Memory B cell (primary cell): ENCODE measurements at regions not wholly inside any gene's neighbourhood (a gene's known extent, or its start where the extent isn't known, plus 50 kb on each side); places are given as distances from the start of the nearest gene placed in this dataset.
"Not testable (repeated sequence)": the region's sequence is repeated elsewhere in the genome, so short reads cannot be mapped to it uniquely, and the experiment has no call there.

Source experiments
- ATAC-seq: fragments of 150-1000 bp; cut with Tn5 transposase; 2 replicates; pipeline ENCODE4 v1.10.0; 2021; ENCODE audit warnings: low read depth, mild to moderate bottlenecking, moderate library complexity
- DNase-seq, 2 donors: peaks; one replicate each; pipeline ENCODE4 v3.0.0; 2022; ENCODE audit warnings: low spot score in 2 of 2
- H3K27ac Mint-ChIP-seq: one replicate; pipeline ENCODE4 v1.8.0; 2022; ENCODE audit warnings: mild to moderate bottlenecking, moderate library complexity, mixed read lengths
- H3K27me3 Mint-ChIP-seq: one replicate; pipeline ENCODE4 v1.8.0; 2022; ENCODE audit warnings: mixed read lengths
- H3K36me3 Mint-ChIP-seq: one replicate; pipeline ENCODE4 v1.8.0; 2022; ENCODE audit warnings: mild to moderate bottlenecking, mixed read lengths
- H3K4me1 Mint-ChIP-seq: one replicate; pipeline ENCODE4 v1.8.0; 2022; ENCODE audit warnings: mixed read lengths
- H3K4me3 Mint-ChIP-seq: one replicate; pipeline ENCODE4 v1.8.0; 2022; ENCODE audit warnings: mild to moderate bottlenecking, moderate library complexity, mixed read lengths
- H3K9me3 Mint-ChIP-seq: one replicate; pipeline ENCODE4 v1.8.0; 2022; ENCODE audit warnings: mixed read lengths

GRCh38 chr13:55159765-55160164 is 1981.0 kb upstream of the PRR20A start:
- peaks cover 14% of the 10 kb centered on the region for H3K9me3 Mint-ChIP-seq
- ATAC-seq, result no peak
- no peak for DNase-seq
- no peaks in the 10 kb centered on the region for H3K4me1 Mint-ChIP-seq
- H3K4me3 Mint-ChIP-seq, result no peak overlapping the region
- no peak overlapping the region for H3K27ac Mint-ChIP-seq
- H3K27me3 Mint-ChIP-seq, result no peaks in the 10 kb centered on the region
- no peaks in the 10 kb centered on the region for H3K36me3 Mint-ChIP-seq

GRCh38 chr13:55160867-55161266 is 1979.9 kb upstream of the PRR20A start:
- DNase-seq (no peak), ATAC-seq (no peak)
- Mint-ChIP-seq H3K4me3 (no peak overlapping the region), H3K36me3 (no peaks in the 10 kb centered on the region), H3K9me3 (peaks cover 10% of the 10 kb centered on the region), H3K27ac (no peak overlapping the region), H3K27me3 (no peaks in the 10 kb centered on the region), H3K4me1 (no peaks in the 10 kb centered on the region)

GRCh38 chr13:55178582-55178981 is 1962.1 kb upstream of the PRR20A start:
- H3K4me3 Mint-ChIP-seq, H3K27me3 Mint-ChIP-seq, DNase-seq, H3K27ac Mint-ChIP-seq, H3K36me3 Mint-ChIP-seq, H3K4me1 Mint-ChIP-seq, ATAC-seq: not testable (repeated sequence)
- H3K9me3 Mint-ChIP-seq, result peaks cover 10% of the 10 kb centered on the region

- no peak for DNase-seq
- no peaks in the 10 kb centered on the region for H3K9me3 Mint-ChIP-seq
- H3K36me3 Mint-ChIP-seq, result no peaks in the 10 kb centered on the region
- no peak overlapping the region for H3K27ac Mint-ChIP-seq
- H3K4me1 Mint-ChIP-seq, result no peaks in the 10 kb centered on the region
- no peak for ATAC-seq
- H3K4me3 Mint-ChIP-seq, result no peak overlapping the region
- no peaks in the 10 kb centered on the region for H3K27me3 Mint-ChIP-seq
Observed at GRCh38 chr13:55190996-55191395, 1949.7 kb upstream of the PRR20A start.

GRCh38 chr13:55199134-55199533 is 1941.6 kb upstream of the PRR20A start:
- Mint-ChIP-seq H3K27me3 (no peaks in the 10 kb centered on the region), H3K27ac (no peak overlapping the region), H3K9me3 (peaks cover 5% of the 10 kb centered on the region), H3K4me3 (no peak overlapping the region), H3K36me3 (no peaks in the 10 kb centered on the region), H3K4me1 (no peaks in the 10 kb centered on the region)
- DNase-seq, result no peak
- ATAC-seq, result no peak

GRCh38 chr13:55214841-55215345 is 1925.8 kb upstream of the PRR20A start:
- no peak for DNase-seq
- Mint-ChIP-seq H3K27me3 (no peaks in the 10 kb centered on the region), H3K4me3 (no peak overlapping the region), H3K36me3 (no peaks in the 10 kb centered on the region), H3K4me1 (no peaks in the 10 kb centered on the region), H3K9me3 (peaks cover 1% of the 10 kb centered on the region), H3K27ac (no peak overlapping the region)
- ATAC-seq, result no peak

- Mint-ChIP-seq H3K9me3 (no peaks in the 10 kb centered on the region), H3K27ac (no peak overlapping the region), H3K4me3 (no peak overlapping the region), H3K27me3 (no peaks in the 10 kb centered on the region), H3K36me3 (no peaks in the 10 kb centered on the region), H3K4me1 (no peaks in the 10 kb centered on the region)
- DNase-seq, result no peak
- no peak for ATAC-seq
Observed at GRCh38 chr13:55219538-55219937, 1921.2 kb upstream of the PRR20A start.

- Mint-ChIP-seq H3K9me3 (peaks cover 6% of the 10 kb centered on the region), H3K27ac (no peak overlapping the region), H3K27me3 (no peaks in the 10 kb centered on the region), H3K4me3 (no peak overlapping the region), H3K36me3 (no peaks in the 10 kb centered on the region), H3K4me1 (no peaks in the 10 kb centered on the region)
- no peak for ATAC-seq
- no peak for DNase-seq
Observed at GRCh38 chr13:55229906-55230569, 1910.7 kb upstream of the PRR20A start.

- no peaks in the 10 kb centered on the region for H3K36me3 Mint-ChIP-seq
- ATAC-seq (no peak), DNase-seq (no peak)
- H3K4me1 Mint-ChIP-seq, result no peaks in the 10 kb centered on the region
- peaks cover 6% of the 10 kb centered on the region for H3K9me3 Mint-ChIP-seq
- H3K27me3 Mint-ChIP-seq, result no peaks in the 10 kb centered on the region
- H3K27ac Mint-ChIP-seq, result no peak overlapping the region
- no peak overlapping the region for H3K4me3 Mint-ChIP-seq
Observed at GRCh38 chr13:55230570-55230908, 1910.2 kb upstream of the PRR20A start.

GRCh38 chr13:55234311-55234710 is 1906.4 kb upstream of the PRR20A start:
- no peaks in the 10 kb centered on the region for H3K27me3 Mint-ChIP-seq
- peaks cover 8% of the 10 kb centered on the region for H3K9me3 Mint-ChIP-seq
- H3K27ac Mint-ChIP-seq, result no peak overlapping the region
- DNase-seq, result no peak
- ATAC-seq, result no peak
- H3K4me1 Mint-ChIP-seq, result no peaks in the 10 kb centered on the region
- no peak overlapping the region for H3K4me3 Mint-ChIP-seq
- no peaks in the 10 kb centered on the region for H3K36me3 Mint-ChIP-seq

- ATAC-seq, result no peak
- Mint-ChIP-seq H3K27ac (no peak overlapping the region), H3K4me1 (no peaks in the 10 kb centered on the region), H3K36me3 (no peaks in the 10 kb centered on the region), H3K27me3 (no peaks in the 10 kb centered on the region), H3K9me3 (peaks cover 4% of the 10 kb centered on the region), H3K4me3 (no peak overlapping the region)
- DNase-seq, result no peak
Observed at GRCh38 chr13:55245005-55245644, 1895.6 kb upstream of the PRR20A start.

GRCh38 chr13:55255236-55255635 is 1885.5 kb upstream of the PRR20A start:
- Mint-ChIP-seq H3K4me1 (no peaks in the 10 kb centered on the region), H3K27me3 (no peaks in the 10 kb centered on the region), H3K4me3 (no peak overlapping the region), H3K36me3 (no peaks in the 10 kb centered on the region), H3K9me3 (peaks cover 7% of the 10 kb centered on the region), H3K27ac (no peak overlapping the region)
- no peak for ATAC-seq
- no peak for DNase-seq

- DNase-seq, result no peak
- Mint-ChIP-seq H3K4me1 (no peaks in the 10 kb centered on the region), H3K27me3 (no peaks in the 10 kb centered on the region), H3K27ac (no peak overlapping the region), H3K36me3 (no peaks in the 10 kb centered on the region), H3K9me3 (peaks cover 6% of the 10 kb centered on the region), H3K4me3 (no peak overlapping the region)
- no peak for ATAC-seq
Observed at GRCh38 chr13:55263045-55263444, 1877.7 kb upstream of the PRR20A start.

GRCh38 chr13:55266644-55267043 is 1874.1 kb upstream of the PRR20A start:
- DNase-seq (no peak), ATAC-seq (no peak)
- Mint-ChIP-seq H3K27me3 (no peaks in the 10 kb centered on the region), H3K4me3 (no peak overlapping the region), H3K27ac (no peak overlapping the region), H3K36me3 (no peaks in the 10 kb centered on the region), H3K4me1 (no peaks in the 10 kb centered on the region), H3K9me3 (peaks cover 8% of the 10 kb centered on the region)

GRCh38 chr13:55298201-55298600 is 1842.5 kb upstream of the PRR20A start:
- H3K4me3 Mint-ChIP-seq, result no peak overlapping the region
- DNase-seq (no peak), ATAC-seq (no peak)
- no peaks in the 10 kb centered on the region for H3K36me3 Mint-ChIP-seq
- no peak overlapping the region for H3K27ac Mint-ChIP-seq
- H3K4me1 Mint-ChIP-seq, result no peaks in the 10 kb centered on the region
- peaks cover 10% of the 10 kb centered on the region for H3K9me3 Mint-ChIP-seq
- H3K27me3 Mint-ChIP-seq, result no peaks in the 10 kb centered on the region
